ENCODE measurements at regions not wholly inside any gene's neighbourhood (a gene's known extent, or its start where the extent isn't known, plus 50 kb on each side); places are given as distances from the start of the nearest gene placed in this dataset.
"Not testable (repeated sequence)": the region's sequence is repeated elsewhere in the genome, so short reads cannot be mapped to it uniquely, and the experiment has no call there.

- in situ Hi-C loops (cut with HindIII; ENCODE audit: low sequenced_read_pairs), result no loop called here
Observed at GRCh38 chr5:16987776-16988175, 51.7 kb upstream of the MYO10 start.

- in situ Hi-C loops (cut with HindIII; ENCODE audit: low sequenced_read_pairs), result not testable (repeated sequence)
Observed at GRCh38 chr5:16990817-16991520, 54.9 kb upstream of the MYO10 start.

GRCh38 chr5:16992006-16992405, 55.9 kb upstream of the MYO10 start:
- in situ Hi-C loops (cut with HindIII; ENCODE audit: low sequenced_read_pairs), result no loop called here

- in situ Hi-C loops (cut with HindIII; ENCODE audit: low sequenced_read_pairs), result no loop called here
Observed at GRCh38 chr5:16992444-16992843, 56.4 kb upstream of the MYO10 start.

- in situ Hi-C loops (cut with HindIII; ENCODE audit: low sequenced_read_pairs), result no loop called here
Observed at GRCh38 chr5:16994565-16994964, 58.5 kb upstream of the MYO10 start.

GRCh38 chr5:16995372-16995771, 59.3 kb upstream of the MYO10 start:
- in situ Hi-C loops (cut with HindIII; ENCODE audit: low sequenced_read_pairs), result no loop called here

- in situ Hi-C loops (cut with HindIII; ENCODE audit: low sequenced_read_pairs), result no loop called here
Observed at GRCh38 chr5:17000291-17000939, 64.3 kb upstream of the MYO10 start.

GRCh38 chr5:17001428-17001827, 65.3 kb upstream of the MYO10 start:
- in situ Hi-C loops (cut with HindIII; ENCODE audit: low sequenced_read_pairs), result no loop called here

GRCh38 chr5:17004441-17005106, 68.5 kb upstream of the MYO10 start:
- in situ Hi-C loops (cut with HindIII; ENCODE audit: low sequenced_read_pairs), result no loop called here

- in situ Hi-C loops (cut with HindIII; ENCODE audit: low sequenced_read_pairs), result no loop called here
Observed at GRCh38 chr5:17005107-17005828, 69.2 kb upstream of the MYO10 start.

- in situ Hi-C loops (cut with HindIII; ENCODE audit: low sequenced_read_pairs), result no loop called here
Observed at GRCh38 chr5:17012289-17012688, 76.2 kb upstream of the MYO10 start.

GRCh38 chr5:17014686-17015085, 78.6 kb upstream of the MYO10 start:
- in situ Hi-C loops (cut with HindIII; ENCODE audit: low sequenced_read_pairs), result no loop called here

- in situ Hi-C loops (cut with HindIII; ENCODE audit: low sequenced_read_pairs), result no loop called here
Observed at GRCh38 chr5:17018871-17019270, 82.8 kb upstream of the MYO10 start.

- in situ Hi-C loops (cut with HindIII; ENCODE audit: low sequenced_read_pairs), result no loop called here
Observed at GRCh38 chr5:17019324-17019723, 83.2 kb upstream of the MYO10 start.

- in situ Hi-C loops (cut with HindIII; ENCODE audit: low sequenced_read_pairs), result no loop called here
Observed at GRCh38 chr5:17020678-17021601, 84.9 kb upstream of the MYO10 start.

- in situ Hi-C loops (cut with HindIII; ENCODE audit: low sequenced_read_pairs), result no loop called here
Observed at GRCh38 chr5:17021602-17021932, 85.5 kb upstream of the MYO10 start.

- in situ Hi-C loops (cut with HindIII; ENCODE audit: low sequenced_read_pairs), result no loop called here
Observed at GRCh38 chr5:17022296-17022695, 86.2 kb upstream of the MYO10 start.

- in situ Hi-C loops (cut with HindIII; ENCODE audit: low sequenced_read_pairs), result no loop called here
Observed at GRCh38 chr5:17024686-17025180, 88.6 kb upstream of the MYO10 start.

GRCh38 chr5:17031659-17032277, 95.7 kb upstream of the MYO10 start:
- in situ Hi-C loops (cut with HindIII; ENCODE audit: low sequenced_read_pairs), result not testable (repeated sequence)
